ENCODE measurements at regions not wholly inside any gene's neighbourhood (a gene's known extent, or its start where the extent isn't known, plus 50 kb on each side); places are given as distances from the start of the nearest gene placed in this dataset.

DNA sequence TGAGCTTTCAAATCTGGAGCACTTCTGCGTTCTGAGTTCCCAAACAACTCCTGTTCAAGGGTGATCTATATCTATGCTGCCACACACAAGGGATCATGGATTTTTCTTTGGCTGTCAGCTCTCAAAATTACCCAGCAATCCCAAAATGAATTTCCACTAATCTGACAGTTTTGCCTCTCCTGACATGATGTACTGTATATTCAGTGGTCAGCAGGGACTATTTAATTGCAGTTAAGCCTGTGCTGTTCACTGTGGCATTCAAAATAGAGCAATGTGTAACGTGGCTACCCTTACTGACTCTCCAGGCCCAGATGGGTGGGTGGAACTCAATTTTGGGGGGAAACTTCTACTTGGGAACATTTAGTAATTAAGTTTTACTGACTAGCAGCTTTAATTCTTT, 283.8 kb upstream of the TSHZ2 start (continued):
- TF ChIP-seq EZH2 (IDR thresholded peaks at IDR 0.05; ENCODE audit: low read depth, low read length, severe bottlenecking) (no peak), SP1 (IDR thresholded peaks at IDR 0.05; ENCODE audit: low read depth, low read length) (no peak), EGR1 (IDR thresholded peaks at IDR 0.05; ENCODE audit: borderline replicate concordance, low read depth, low read length) (no peak), E2F6 (IDR thresholded peaks at IDR 0.05) (no peak), CHD2 (IDR thresholded peaks at IDR 0.05; ENCODE audit: low read length) (no peak)
- TF ChIP-seq, protein P1, sequence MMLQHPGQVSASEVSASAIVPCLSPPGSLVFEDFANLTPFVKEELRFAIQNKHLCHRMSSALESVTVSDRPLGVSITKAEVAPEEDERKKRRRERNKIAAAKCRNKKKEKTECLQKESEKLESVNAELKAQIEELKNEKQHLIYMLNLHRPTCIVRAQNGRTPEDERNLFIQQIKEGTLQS (IDR thresholded peaks at IDR 0.05; ENCODE audit: insufficient read depth, low read depth, low read length) = no peak

Measured in H1 (cell line).